HG02642 (cell line): ENCODE measurements at regions not wholly inside any gene's neighbourhood (a gene's known extent, or its start where the extent isn't known, plus 50 kb on each side); places are given as distances from the start of the nearest gene placed in this dataset.

Experiments used
- ATAC-seq: cut with Tn5 transposase; IDR thresholded peaks from one replicate; pipeline ENCODE4 v1.9.1; 2021; ENCODE audit warnings: mild to moderate bottlenecking; ENCODE audit not compliant: unreplicated experiment, poor library complexity

DNA sequence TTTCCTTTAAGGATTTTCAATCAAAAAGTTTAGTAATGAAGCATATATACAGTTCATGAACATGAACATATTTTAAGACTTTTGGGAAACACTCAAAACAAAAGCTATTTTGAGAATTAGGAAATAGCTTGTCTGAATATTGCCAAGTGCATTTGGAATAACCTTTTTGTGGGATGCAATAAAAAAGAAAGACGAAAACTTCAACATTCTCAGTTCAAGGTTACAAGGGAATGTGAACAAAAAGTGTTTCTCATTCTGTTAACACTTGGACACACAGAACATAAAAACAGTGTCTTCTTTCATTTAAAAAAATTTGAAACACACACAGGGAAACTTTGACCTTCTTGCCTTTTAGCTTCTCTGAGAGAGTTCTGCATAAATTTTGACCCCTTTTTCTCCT, 72.7 kb upstream of the TCF21 start:
- ATAC-seq: no peak

DNA sequence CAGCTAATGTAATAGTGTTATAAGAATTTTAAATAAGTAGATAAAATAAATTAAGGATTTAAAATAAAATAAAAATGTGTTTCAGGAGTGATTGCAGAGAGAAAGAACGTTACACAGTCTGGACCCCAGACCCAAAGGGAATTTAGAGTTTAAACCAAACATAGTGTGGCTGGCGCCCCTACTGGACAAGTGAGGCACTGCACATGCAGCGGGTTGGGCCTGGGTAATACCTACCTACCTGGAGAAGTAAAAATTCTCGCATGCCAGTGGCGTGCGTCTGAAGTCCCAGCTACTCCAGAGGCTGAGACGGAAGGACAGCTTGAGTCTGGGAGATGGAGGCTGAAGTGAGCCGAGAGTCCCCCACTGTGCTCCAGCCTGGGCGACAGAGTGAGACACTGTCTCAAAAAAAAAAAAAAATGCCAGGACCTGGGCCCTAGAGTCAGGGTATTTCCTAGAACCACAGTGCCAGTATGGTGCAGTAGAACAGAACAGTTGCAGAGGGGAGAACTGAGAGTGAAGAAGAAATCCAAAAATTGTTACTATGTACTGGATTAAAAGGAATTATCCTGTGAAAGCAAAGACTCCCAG, 71.4 kb upstream of the TCF21 start:
- no peak for ATAC-seq

DNA sequence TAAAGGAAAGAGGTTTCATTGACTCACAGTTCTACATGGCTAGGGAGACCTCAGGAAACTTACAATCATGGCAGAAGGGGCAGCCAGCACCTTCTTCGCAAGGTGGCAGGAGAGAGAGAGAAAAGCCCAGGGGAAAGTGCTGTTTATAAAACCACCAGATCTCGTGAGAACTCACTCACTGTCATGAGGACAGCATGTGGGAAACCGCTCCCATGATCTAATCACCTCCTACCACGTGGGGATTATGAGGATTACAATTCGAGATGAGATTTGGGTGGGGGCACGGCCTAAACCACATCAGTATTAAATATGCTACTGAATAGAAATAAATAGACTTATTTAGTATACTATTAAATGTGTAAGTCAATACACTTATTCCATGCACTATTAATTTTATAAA, 70.6 kb upstream of the TCF21 start:
- ATAC-seq: no peak

DNA sequence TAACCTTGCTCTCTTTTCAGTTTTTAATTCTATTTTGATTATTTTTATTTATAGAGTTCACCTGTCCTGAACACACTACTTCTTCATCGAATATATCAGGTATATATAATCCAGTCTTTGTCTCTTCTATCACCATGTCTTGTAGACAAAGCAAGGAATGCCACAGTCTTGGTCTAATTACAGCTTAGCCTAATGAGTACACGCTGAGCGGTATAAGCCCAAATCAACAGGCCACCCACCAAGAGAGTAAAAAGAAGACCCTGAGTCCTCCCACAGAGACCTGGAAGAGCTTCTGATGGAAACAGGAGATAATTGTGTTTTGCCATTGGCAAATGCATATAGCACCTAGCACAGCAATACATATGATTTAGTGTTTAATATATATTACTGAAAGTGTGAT, 68.7 kb upstream of the TCF21 start:
- no peak for ATAC-seq

DNA sequence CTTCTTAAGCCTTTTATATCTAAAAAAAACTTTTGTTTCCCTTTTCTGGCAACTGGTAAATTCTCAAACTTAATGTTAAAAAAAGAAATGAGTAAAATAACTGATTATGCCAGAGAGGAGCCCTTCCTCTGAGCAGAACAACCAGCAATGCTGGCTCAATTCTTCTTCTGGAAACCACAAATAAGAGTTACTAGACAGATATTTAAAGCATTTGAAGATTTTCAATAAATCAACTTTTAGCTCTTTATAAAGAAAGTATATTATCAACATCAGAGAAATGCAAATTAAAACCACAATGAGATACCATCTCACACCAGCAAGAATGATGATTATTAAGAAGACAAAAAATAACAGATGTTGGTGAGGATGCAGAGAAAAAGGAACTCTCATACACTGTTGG, 61.1 kb upstream of the TCF21 start:
- no peak for ATAC-seq

DNA sequence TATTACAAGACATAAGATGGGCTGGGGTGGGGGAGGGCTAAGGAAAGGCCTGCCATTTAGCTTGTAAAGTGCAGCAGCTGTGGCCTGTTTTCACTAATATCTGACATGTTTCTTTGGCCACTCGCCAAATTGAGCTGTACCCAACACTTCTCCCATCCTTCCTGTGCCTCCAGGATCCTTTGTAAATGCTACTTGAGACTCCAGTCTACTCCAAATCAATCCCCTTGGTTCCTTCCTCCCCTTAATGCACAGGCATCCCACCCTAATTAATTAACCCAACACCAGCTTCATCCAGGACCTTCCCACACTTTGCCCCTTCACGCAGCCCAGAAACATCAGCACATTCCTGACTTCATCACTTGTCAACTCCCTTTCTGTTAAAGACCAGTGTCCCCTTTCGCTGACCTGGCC, 55.0 kb upstream of the TCF21 start:
- ATAC-seq: no peak

DNA sequence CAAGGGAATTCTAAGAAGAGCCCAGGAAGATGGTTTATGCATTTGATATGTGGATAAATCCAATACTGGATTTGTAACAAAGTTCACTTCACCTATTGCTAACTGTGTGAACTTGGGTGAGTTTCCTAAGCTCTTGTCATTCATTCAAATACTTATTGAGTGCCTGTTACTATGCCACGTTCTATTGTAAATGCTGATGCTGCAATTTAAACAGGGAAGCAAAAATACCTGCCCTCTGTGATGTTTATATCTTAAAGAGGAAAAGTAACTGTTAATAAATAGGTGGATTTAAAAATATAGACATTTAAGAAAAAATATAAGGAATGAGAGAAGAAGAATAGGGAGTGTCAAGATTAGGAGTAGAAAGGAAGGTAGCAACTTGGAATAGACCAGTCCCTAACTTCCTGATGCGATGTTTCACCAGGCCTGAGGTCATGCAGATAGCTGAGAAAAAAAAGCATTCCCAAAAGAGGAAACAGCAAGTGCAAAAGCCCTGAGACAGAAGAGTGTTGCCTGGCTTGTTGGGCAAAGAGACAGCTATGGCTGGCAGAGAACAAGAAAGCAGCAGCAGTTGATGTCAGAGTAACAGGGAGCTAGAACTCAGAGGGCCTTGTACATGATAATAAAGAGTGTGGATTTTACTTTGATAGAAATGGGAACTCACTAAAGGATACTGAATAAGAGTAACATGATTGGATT, 54.3 kb upstream of the TCF21 start:
- ATAC-seq: no peak

DNA sequence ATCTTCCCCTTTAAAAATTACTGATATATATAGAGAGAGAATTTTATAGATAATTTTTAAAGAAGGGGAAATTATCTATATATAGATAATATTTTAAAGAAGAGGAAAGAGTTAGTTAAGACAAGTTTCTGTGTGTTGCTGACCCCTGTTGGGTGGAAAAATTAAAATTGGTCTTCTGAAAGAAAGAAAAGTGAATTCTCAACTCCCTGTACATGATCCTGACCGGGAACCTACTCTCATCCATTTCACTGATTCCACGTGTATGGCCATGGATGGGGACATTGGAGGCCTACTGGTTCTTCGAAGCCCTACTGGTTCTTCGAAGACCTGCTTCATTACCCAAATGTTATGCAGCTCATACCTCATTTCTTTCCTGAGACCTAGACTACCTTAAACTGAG, 53.0 kb upstream of the TCF21 start:
- no peak for ATAC-seq

DNA sequence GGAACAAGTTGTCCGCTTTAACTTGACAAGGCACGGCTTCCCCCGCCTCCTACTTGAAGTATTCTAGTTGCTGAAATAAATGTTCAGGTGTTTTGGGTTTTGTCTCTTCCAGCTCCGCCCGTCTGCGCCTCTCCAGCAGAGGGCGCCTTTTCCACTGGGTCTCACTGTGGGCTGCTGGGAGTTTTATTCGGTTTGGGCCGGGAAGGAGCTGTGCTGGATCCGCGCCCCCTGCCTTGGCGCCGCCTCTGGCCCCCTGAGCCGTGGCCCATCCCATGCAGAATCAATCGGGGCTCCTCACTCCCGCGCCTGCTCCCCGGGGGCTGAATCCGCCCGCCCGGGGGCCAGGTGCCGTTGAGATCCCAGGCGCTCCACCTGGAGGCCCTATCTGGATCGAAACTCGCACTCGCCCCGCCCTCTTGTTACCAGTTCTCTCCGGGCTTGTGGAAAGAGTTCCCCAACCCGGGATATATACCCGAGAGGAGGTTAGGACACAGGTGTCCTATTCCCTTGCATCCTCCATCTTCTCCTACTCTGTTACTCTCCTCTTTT, 51.0 kb upstream of the TCF21 start:
- peak; percentile 78 for ATAC-seq
